GM12864 (cell line): ENCODE measurements at regions not wholly inside any gene's neighbourhood (a gene's known extent, or its start where the extent isn't known, plus 50 kb on each side); places are given as distances from the start of the nearest gene placed in this dataset.

Experiments
- DNase-seq: peaks from one replicate; pipeline ENCODE4 v3.0.0-alpha.2; 2011; ENCODE audit warnings: low read depth
- H3K4me3 ChIP-seq: 2 replicates; pipeline ENCODE4 v1.5.1; 2011; ENCODE audit warnings: mild to moderate bottlenecking, low read depth, low read length, control low read depth
- TF ChIP-seq, protein P1 (sequence below): IDR thresholded peaks from 2 replicates; pipeline ENCODE4 v1.5.1; 2011; ENCODE audit warnings: low read depth, mild to moderate bottlenecking, moderate library complexity, low read length, control low read depth, inconsistent platforms; ENCODE audit errors: missing control alignments

DNA sequence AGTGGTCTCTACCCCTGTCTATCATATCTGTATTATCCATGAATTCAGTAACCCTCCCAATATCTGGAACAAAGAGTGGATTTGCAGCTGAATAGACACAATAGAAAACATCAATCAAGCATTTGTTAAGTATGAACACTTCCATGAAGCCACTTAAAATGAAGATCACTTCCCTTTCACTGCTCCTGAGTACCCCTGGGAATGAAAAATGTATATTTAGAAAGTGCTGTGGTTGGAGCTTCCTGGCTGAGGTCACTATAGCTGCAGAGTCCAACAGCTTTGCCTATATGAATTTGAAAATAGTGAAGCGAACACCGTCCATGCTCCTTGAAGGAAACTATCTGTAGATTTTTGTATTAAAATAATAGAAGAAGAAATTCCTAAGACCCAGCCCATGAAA is 227.0 kb downstream of the DTHD1 start:
- no peak overlapping the region for H3K4me3 ChIP-seq
- no peak for DNase-seq
- TF ChIP-seq, protein P1, sequence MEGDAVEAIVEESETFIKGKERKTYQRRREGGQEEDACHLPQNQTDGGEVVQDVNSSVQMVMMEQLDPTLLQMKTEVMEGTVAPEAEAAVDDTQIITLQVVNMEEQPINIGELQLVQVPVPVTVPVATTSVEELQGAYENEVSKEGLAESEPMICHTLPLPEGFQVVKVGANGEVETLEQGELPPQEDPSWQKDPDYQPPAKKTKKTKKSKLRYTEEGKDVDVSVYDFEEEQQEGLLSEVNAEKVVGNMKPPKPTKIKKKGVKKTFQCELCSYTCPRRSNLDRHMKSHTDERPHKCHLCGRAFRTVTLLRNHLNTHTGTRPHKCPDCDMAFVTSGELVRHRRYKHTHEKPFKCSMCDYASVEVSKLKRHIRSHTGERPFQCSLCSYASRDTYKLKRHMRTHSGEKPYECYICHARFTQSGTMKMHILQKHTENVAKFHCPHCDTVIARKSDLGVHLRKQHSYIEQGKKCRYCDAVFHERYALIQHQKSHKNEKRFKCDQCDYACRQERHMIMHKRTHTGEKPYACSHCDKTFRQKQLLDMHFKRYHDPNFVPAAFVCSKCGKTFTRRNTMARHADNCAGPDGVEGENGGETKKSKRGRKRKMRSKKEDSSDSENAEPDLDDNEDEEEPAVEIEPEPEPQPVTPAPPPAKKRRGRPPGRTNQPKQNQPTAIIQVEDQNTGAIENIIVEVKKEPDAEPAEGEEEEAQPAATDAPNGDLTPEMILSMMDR: no peak

DNA sequence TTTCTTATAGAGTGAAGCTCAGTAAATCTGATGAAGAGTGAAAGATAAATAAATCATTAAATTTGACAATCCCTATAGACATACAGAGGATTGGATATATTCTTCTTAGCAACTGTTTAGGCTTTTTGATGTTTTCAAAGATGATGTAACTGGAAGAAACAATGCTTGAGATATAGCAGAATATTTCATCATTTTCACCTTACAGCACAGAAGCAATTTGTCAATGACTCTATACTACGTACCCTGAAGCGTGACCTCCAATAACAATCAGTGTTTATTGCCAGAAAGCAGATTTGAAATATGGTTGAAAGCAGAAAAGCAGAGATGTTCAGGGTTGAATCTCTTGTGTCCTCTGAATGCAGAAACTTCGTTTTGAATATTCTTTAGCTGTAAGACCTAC is 228.4 kb downstream of the DTHD1 start:
- DNase-seq: no peak
- H3K4me3 ChIP-seq: no peak overlapping the region
- TF ChIP-seq, protein P1: no peak

DNA sequence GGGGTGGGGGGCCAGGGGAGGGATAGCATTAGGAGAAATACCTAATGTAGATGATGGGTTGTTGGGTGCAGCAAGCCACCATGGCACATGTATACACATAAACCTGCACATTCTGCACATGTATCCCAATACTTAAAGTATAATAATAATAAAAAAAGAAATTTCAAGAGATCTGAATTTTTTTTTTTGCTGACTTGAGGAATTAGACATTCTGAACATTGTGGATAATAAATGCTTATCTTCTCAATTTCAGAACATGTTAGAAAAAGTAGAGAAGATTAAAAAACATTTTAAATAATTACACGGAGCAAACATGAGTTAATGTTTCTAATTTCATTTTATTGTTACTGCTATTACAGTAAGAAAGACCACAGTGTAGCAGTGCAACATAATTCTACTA is 230.4 kb downstream of the DTHD1 start:
- no peak for DNase-seq
- TF ChIP-seq, protein P1: no peak
- H3K4me3 ChIP-seq: no peak overlapping the region

DNA sequence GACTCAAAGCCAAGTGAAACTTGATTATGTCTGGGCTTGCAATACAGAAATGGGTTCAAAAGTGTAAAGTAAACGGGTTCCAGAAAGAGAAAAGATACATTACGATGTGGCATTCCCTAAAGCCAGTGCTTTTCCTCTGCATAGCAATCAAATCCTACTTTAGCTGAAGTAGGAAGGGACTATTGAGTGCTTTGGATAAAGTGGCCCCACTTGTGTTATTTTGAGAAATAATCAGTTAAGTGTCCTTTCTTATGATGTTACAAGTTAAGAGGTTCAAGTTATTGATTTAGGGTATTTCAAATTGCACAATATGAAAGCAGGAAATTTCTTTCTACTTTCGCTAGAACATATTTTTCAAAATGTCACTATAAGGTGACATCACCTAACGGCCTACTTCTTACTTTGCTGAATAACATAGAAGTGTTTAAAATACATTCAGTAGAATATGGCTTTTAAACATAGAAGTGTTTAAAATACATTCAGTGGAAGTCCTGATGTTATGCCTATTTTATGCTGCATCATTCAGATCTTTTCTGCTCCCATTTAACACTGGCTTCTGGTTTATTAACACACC is 235.2 kb downstream of the DTHD1 start:
- no peak for DNase-seq
- TF ChIP-seq, protein P1: no peak
- no peak overlapping the region for H3K4me3 ChIP-seq

DNA sequence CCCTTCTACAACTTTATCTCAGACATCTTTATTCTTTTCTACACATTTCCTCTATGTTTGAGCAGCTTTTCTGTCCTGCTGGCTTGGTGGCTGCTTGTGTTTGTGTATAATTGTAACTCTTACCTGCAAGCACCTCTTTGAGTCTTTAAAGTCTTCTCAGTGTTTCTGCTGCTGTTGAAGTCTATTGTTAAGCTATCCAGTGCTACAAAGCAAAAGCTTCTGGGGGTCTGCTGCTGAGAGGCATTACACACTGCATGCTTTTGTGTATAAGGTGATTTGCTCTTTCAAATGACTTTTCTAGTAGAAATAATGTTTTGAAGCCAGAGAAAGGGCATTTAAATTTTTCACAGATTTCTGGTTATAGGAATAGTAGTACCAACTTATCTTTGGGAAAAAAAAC is 241.8 kb downstream of the DTHD1 start:
- no peak for DNase-seq
- TF ChIP-seq, protein P1: no peak
- H3K4me3 ChIP-seq: no peak overlapping the region

DNA sequence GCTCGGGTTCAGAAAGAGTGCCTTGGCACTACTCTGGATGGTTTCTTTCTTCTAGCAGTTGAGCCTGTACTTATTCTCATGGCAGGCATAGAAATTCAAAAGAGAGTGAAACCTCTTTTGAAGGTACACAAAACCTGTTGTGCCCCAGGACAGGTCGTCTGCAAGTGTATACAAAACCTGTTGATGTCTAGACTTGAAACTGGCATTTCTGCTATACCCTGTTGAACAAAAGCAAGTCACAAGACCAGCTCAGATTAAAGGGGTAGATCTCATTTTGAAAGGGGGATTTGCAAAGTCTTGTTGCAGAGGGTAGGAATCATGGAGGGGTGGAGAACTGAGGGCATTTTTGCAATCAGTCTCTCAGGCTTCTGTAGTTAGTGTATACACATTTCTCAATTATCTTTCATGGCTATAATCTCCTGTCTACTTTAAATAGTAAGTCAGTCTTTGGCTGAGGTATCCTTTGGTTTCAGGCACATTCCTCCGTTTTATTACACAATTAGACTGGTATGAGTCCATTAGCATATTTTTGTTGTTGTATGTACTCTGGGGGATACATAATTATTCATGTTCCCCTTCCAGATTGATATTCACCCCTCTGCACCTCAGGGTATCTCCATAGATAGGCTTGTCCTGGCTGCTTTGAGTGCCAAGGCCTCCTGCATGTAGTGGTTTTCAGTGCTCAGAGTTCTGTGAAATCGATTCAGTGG is 251.4 kb downstream of the DTHD1 start:
- TF ChIP-seq, protein P1: no peak
- DNase-seq: no peak
- no peak overlapping the region for H3K4me3 ChIP-seq

DNA sequence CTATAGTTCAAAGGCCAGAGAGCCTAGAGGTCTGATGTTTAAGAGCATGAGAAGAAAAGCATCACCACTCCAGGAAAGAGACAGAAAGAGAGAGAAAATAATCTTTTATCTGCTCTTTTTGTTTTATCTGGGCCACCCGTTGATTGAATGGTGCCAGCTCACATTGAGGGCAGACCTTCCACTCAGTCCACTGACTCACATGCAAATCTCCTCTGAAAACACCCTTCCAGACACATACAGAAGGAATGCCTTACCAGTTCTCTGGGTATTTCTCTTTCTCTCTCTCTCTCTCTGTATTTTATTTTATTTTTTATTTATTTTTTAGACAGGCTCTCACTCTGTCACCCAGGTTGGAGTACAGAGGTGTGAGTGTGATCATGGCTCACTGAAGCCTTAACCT is 252.5 kb downstream of the DTHD1 start:
- no peak overlapping the region for H3K4me3 ChIP-seq
- no peak for DNase-seq
- TF ChIP-seq, protein P1: no peak
